Epithelial cell of proximal tubule (primary cell): ENCODE measurements at regions not wholly inside any gene's neighbourhood (a gene's known extent, or its start where the extent isn't known, plus 50 kb on each side); places are given as distances from the start of the nearest gene placed in this dataset.

Experiments used
- DNase-seq: peaks from one replicate; pipeline ENCODE4 v3.0.0-alpha.2; 2011; ENCODE audit warnings: low read depth
- H3K4me3 ChIP-seq: 2 replicates; pipeline ENCODE4 v1.5.1; 2011; ENCODE audit warnings: low read depth, mild to moderate bottlenecking, low read length
- TF ChIP-seq, protein P1 (sequence below): conservative IDR thresholded peaks from 2 replicates; pipeline ENCODE4 v1.5.1; 2012; ENCODE audit warnings: low read depth, mild to moderate bottlenecking, low read length

GRCh38 chr3:95168526-95168925 lies 1105.7 kb downstream of the NSUN3 start:
- no peak for DNase-seq
- no peak overlapping the region for H3K4me3 ChIP-seq
- TF ChIP-seq, protein P1, sequence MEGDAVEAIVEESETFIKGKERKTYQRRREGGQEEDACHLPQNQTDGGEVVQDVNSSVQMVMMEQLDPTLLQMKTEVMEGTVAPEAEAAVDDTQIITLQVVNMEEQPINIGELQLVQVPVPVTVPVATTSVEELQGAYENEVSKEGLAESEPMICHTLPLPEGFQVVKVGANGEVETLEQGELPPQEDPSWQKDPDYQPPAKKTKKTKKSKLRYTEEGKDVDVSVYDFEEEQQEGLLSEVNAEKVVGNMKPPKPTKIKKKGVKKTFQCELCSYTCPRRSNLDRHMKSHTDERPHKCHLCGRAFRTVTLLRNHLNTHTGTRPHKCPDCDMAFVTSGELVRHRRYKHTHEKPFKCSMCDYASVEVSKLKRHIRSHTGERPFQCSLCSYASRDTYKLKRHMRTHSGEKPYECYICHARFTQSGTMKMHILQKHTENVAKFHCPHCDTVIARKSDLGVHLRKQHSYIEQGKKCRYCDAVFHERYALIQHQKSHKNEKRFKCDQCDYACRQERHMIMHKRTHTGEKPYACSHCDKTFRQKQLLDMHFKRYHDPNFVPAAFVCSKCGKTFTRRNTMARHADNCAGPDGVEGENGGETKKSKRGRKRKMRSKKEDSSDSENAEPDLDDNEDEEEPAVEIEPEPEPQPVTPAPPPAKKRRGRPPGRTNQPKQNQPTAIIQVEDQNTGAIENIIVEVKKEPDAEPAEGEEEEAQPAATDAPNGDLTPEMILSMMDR: no peak

GRCh38 chr3:95172164-95172943 lies 1109.5 kb downstream of the NSUN3 start:
- DNase-seq: peak; percentile 52
- H3K4me3 ChIP-seq: no peak overlapping the region
- TF ChIP-seq, protein P1: peak; percentile 10

DNA sequence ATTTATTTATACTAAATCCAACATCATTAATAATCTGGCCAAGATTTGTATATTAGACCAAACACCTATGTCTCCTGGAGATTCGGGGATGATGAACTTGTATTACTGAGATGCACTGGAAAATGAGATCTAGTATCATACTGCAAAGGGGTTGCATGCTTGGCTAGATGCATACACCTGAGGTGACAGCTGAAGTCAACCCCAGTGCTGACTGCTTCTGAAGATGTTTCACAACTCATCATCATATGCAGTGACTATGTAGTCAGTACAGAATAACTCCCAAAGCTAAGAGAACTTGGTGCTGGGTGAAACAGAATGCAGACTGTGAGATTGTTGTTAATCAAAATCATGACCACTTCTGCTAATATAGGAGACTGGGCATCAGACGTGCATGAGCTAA lies 1114.2 kb downstream of the NSUN3 start:
- DNase-seq: no peak
- TF ChIP-seq, protein P1: no peak
- no peak overlapping the region for H3K4me3 ChIP-seq

- TF ChIP-seq, protein P1: no peak
- no peak for DNase-seq
- H3K4me3 ChIP-seq: no peak overlapping the region
Measured at GRCh38 chr3:95184038-95184437, 1121.2 kb downstream of the NSUN3 start.

GRCh38 chr3:95189348-95189747 lies 1126.5 kb downstream of the NSUN3 start:
- TF ChIP-seq, protein P1: no peak
- H3K4me3 ChIP-seq: no peak overlapping the region
- no peak for DNase-seq

DNA sequence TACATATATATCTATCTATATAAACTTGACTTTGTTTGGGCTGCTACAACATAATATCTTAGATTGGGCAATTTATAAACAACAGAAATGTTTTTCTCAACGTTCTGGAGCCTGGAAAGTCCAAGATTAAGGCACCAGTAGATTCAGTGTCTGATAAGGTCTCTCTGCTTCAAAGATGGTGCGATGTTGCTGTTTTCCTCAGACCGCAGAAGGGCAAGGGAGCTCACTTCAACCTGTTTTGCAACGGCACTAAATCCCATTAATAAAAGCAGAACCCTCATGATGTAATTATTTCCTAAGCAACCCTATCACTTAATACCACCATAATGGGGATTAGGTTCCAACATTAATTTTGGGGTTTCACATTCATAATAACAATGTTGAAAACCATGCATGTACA lies 1134.8 kb downstream of the NSUN3 start:
- H3K4me3 ChIP-seq: no peak overlapping the region
- DNase-seq: no peak
- TF ChIP-seq, protein P1: no peak

GRCh38 chr3:95200384-95200783 lies 1137.5 kb downstream of the NSUN3 start:
- DNase-seq: no peak
- TF ChIP-seq, protein P1: no peak
- no peak overlapping the region for H3K4me3 ChIP-seq
